ENCODE measurements at regions not wholly inside any gene's neighbourhood (a gene's known extent, or its start where the extent isn't known, plus 50 kb on each side); places are given as distances from the start of the nearest gene placed in this dataset.

GRCh38 chr4:148539387-148539786 lies 97.2 kb upstream of the NR3C2 start:
- TF ChIP-seq, protein P1, sequence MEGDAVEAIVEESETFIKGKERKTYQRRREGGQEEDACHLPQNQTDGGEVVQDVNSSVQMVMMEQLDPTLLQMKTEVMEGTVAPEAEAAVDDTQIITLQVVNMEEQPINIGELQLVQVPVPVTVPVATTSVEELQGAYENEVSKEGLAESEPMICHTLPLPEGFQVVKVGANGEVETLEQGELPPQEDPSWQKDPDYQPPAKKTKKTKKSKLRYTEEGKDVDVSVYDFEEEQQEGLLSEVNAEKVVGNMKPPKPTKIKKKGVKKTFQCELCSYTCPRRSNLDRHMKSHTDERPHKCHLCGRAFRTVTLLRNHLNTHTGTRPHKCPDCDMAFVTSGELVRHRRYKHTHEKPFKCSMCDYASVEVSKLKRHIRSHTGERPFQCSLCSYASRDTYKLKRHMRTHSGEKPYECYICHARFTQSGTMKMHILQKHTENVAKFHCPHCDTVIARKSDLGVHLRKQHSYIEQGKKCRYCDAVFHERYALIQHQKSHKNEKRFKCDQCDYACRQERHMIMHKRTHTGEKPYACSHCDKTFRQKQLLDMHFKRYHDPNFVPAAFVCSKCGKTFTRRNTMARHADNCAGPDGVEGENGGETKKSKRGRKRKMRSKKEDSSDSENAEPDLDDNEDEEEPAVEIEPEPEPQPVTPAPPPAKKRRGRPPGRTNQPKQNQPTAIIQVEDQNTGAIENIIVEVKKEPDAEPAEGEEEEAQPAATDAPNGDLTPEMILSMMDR (IDR thresholded peaks at IDR 0.05 in 4 of 5, conservative IDR thresholded peaks at IDR 0.05 in 1 of 5) = no peak
- no peak for TF ChIP-seq POLR2A (IDR thresholded peaks at IDR 0.05)

Data from gastrocnemius medialis (tissue), 4 donors.